PC-3 (cell line): ENCODE measurements at regions not wholly inside any gene's neighbourhood (a gene's known extent, or its start where the extent isn't known, plus 50 kb on each side); places are given as distances from the start of the nearest gene placed in this dataset.

Source experiments
- EZH2 ChIP-seq: fragments of 300-600 bp; sonication (generic); IDR thresholded peaks from one replicate; pipeline ENCODE4 v1.6.1; 2017; ENCODE audit warnings: antibody characterized with exemption, mild to moderate bottlenecking, low read length; ENCODE audit not compliant: unreplicated experiment
- EZH2phosphoT487 ChIP-seq: fragments of 300-600 bp; sonication (generic); IDR thresholded peaks from 2 replicates; pipeline ENCODE4 v1.6.1; 2018; ENCODE audit warnings: mild to moderate bottlenecking, antibody characterized with exemption, low read length, borderline replicate concordance
- TF ChIP-seq, protein P1 (sequence below): fragments of 300-600 bp; sonication (generic); conservative IDR thresholded peaks from 2 replicates; pipeline ENCODE4 v1.5.1; 2017; ENCODE audit warnings: antibody characterized with exemption, low read depth, mild to moderate bottlenecking, low read length

DNA sequence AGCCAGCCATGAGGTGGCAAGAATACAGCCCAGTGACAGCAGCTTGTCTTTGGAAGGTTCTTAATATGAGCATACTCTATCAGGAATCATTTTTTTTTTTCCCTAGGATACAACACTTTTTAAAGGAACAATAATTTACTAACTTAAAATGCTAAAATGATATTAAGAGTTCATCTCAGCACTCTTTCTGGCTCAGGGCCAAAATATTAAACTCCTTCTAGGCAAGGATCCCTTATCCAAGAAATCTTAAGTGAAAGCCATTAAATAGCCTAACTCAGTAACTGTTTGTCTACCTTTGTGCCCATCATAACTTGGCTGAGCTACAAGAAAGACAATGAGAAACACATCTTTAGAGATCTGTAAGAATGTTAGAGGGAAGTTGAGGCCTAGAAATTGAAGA, 529.5 kb upstream of the TGFBR2 start:
- TF ChIP-seq, protein P1, sequence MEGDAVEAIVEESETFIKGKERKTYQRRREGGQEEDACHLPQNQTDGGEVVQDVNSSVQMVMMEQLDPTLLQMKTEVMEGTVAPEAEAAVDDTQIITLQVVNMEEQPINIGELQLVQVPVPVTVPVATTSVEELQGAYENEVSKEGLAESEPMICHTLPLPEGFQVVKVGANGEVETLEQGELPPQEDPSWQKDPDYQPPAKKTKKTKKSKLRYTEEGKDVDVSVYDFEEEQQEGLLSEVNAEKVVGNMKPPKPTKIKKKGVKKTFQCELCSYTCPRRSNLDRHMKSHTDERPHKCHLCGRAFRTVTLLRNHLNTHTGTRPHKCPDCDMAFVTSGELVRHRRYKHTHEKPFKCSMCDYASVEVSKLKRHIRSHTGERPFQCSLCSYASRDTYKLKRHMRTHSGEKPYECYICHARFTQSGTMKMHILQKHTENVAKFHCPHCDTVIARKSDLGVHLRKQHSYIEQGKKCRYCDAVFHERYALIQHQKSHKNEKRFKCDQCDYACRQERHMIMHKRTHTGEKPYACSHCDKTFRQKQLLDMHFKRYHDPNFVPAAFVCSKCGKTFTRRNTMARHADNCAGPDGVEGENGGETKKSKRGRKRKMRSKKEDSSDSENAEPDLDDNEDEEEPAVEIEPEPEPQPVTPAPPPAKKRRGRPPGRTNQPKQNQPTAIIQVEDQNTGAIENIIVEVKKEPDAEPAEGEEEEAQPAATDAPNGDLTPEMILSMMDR, result no peak
- TF ChIP-seq EZH2 (no peak), EZH2phosphoT487 (no peak)
